ENCODE measurements at regions not wholly inside any gene's neighbourhood (a gene's known extent, or its start where the extent isn't known, plus 50 kb on each side); places are given as distances from the start of the nearest gene placed in this dataset.

- no peak for ATAC-seq (ENCODE audit: low FRiP score)
- TF ChIP-seq CTCF (IDR thresholded peaks at IDR 0.05) = no peak
- no peak for DNase-seq (ENCODE audit: low spot score)
Measured at GRCh38 chr5:163005949-163006348, 431.4 kb upstream of the CCNG1 start.

GRCh38 chr5:163022582-163023128 lies 414.7 kb upstream of the CCNG1 start:
- DNase-seq (ENCODE audit: low spot score) (no peak), ATAC-seq (ENCODE audit: low FRiP score) (no peak)
- no peak for TF ChIP-seq CTCF (IDR thresholded peaks at IDR 0.05)

- no peak for DNase-seq (ENCODE audit: low spot score)
- no peak for ATAC-seq (ENCODE audit: low FRiP score)
- no peak for TF ChIP-seq CTCF (IDR thresholded peaks at IDR 0.05)
Measured at GRCh38 chr5:163023846-163024245, 413.5 kb upstream of the CCNG1 start.

- DNase-seq (ENCODE audit: low spot score) (no peak), ATAC-seq (ENCODE audit: low FRiP score) (no peak)
- TF ChIP-seq CTCF (IDR thresholded peaks at IDR 0.05) = no peak
Measured at GRCh38 chr5:163024936-163025335, 412.5 kb upstream of the CCNG1 start.

- DNase-seq (ENCODE audit: low spot score) (no peak), ATAC-seq (ENCODE audit: low FRiP score) (no peak)
- no peak for TF ChIP-seq CTCF (IDR thresholded peaks at IDR 0.05)
Measured at GRCh38 chr5:163033656-163034055, 403.7 kb upstream of the CCNG1 start.

- no peak for ATAC-seq (ENCODE audit: low FRiP score)
- TF ChIP-seq CTCF (IDR thresholded peaks at IDR 0.05) = no peak
Measured at GRCh38 chr5:163041254-163041653, 396.1 kb upstream of the CCNG1 start.

GRCh38 chr5:163079618-163080017 lies 357.8 kb upstream of the CCNG1 start:
- no peak for TF ChIP-seq CTCF (IDR thresholded peaks at IDR 0.05)
- no peak for DNase-seq (ENCODE audit: low spot score)
- no peak for ATAC-seq (ENCODE audit: low FRiP score)

More at GRCh38 chr5:163041254-163041653, 396.1 kb upstream of the CCNG1 start:
- DNase-seq (ENCODE audit: low spot score) = no peak
